ENCODE measurements at regions not wholly inside any gene's neighbourhood (a gene's known extent, or its start where the extent isn't known, plus 50 kb on each side); places are given as distances from the start of the nearest gene placed in this dataset.

DNA sequence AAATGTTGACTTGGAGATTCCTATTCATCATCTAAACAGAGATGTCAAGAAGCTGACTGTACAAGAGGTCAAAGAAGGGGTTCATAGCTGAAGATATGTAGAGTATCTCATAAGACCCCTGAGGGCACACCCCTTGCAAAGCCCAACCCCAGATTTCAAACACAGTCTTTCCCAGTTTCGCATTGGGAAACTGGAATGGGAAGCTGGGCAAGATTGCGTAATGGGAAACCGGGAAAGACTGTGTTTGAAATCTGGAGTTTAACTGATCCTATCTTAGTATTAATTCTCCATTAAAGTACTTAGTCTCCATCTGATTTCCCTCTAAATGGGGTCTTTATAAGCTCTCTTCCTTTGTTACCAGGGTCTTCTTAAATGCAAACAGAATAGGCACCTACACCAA is 99.5 kb downstream of the FAM76B start:
- Histone ChIP-seq H3K4me2 (ENCODE audit: insufficient read depth in 1 of 2, low read depth in 2 of 2, low read length in 2 of 2) (no peak overlapping the region), H2BK20ac (ENCODE audit: low read length) (no peak overlapping the region), H2AK5ac (ENCODE audit: low read depth, low read length) (no peak overlapping the region), H2BK12ac (ENCODE audit: low read depth, low read length) (no peak overlapping the region), H3K18ac (ENCODE audit: extremely low read depth, low read length) (no peak overlapping the region), H3K4ac (replicated peaks; ENCODE audit: insufficient read length, low read depth, low read length) (no peak overlapping the region), H3K9me3 (ENCODE audit: insufficient read depth in 2 of 2, low read depth in 1 of 2, low read length in 1 of 2) (no peaks in the 10 kb centered on the region), H3K27me3 (replicated peaks in 1 of 4; ENCODE audit: control insufficient read depth in 3 of 4, extremely low read depth in 1 of 4, insufficient read depth in 3 of 4, low read length in 3 of 4) (no peaks in the 10 kb centered on the region), H3K23me2 (ENCODE audit: low read depth, low read length) (no peaks in the 10 kb centered on the region), H4K91ac (replicated peaks; ENCODE audit: insufficient read length, low read length) (no peak overlapping the region), H3K14ac (ENCODE audit: insufficient read length) (no peak overlapping the region), H4K5ac (ENCODE audit: insufficient read length, low read depth, low read length) (no peak overlapping the region), H2BK15ac (ENCODE audit: low read length) (no peak overlapping the region), H3K79me2 (ENCODE audit: control insufficient read depth in 1 of 2, insufficient read depth in 2 of 2, low read length in 2 of 2) (no peaks in the 10 kb centered on the region), H2BK5ac (ENCODE audit: low read depth, low read length) (no peak overlapping the region), H3K56ac (replicated peaks; ENCODE audit: insufficient read length, low read depth, low read length) (no peak overlapping the region), H3K27ac (ENCODE audit: low read depth, low read length) (no peak overlapping the region), H2BK120ac (replicated peaks; ENCODE audit: low read depth, low read length) (no peak overlapping the region), H4K8ac (ENCODE audit: extremely low read depth, insufficient read depth, low read length) (no peak overlapping the region), H3K36me3 (ENCODE audit: control insufficient read depth in 2 of 4, insufficient read depth in 4 of 4, low read length in 3 of 4) (no peaks in the 10 kb centered on the region; a peak in 1 of 8 replicates), H3K9ac (replicated peaks in 1 of 4; ENCODE audit: extremely low read depth in 1 of 4, low read depth in 3 of 4, low read length in 3 of 4) (no peak overlapping the region), H4K20me1 (replicated peaks in 1 of 2; ENCODE audit: control insufficient read depth in 1 of 2, insufficient read depth in 2 of 2, low read length in 2 of 2) (no peaks in the 10 kb centered on the region), H3K79me1 (ENCODE audit: low read depth, low read length) (no peaks in the 10 kb centered on the region), H3K23ac (ENCODE audit: insufficient read length) (no peak overlapping the region), H2AFZ (ENCODE audit: low read length) (no peak overlapping the region), H3K4me1 (replicated peaks in 1 of 4; ENCODE audit: control insufficient read depth in 3 of 4, insufficient read depth in 4 of 4, low read length in 3 of 4) (no peaks in the 10 kb centered on the region), H3K4me3 (ENCODE audit: extremely low read depth in 1 of 4, insufficient read depth in 2 of 4, low read depth in 3 of 4, low read length in 4 of 4) (no peak overlapping the region)
- ChIA-PET CTCF (ENCODE audit: partially characterized antibody) (interaction anchor here (1.3 to 1.8 kb wide), 2 partner anchors 15 to 539 kb away, joined by 4 to 5 read pairs; no protein-coding TSS in a partner anchor), POLR2A (ENCODE audit: partially characterized antibody) (no interaction called here)
- FAIRE-seq (no peak), DNase-seq (ENCODE audit: low read depth in 1 of 2, low spot score in 2 of 2) (no peak)
- WGBS, 2 experiments (ENCODE audit: extremely low coverage in 1 of 2, insufficient coverage in 1 of 2, insufficient read length in 1 of 2, insufficient replicate concordance in 2 of 2, low coverage in 1 of 2, low lambda C conversion rate in 2 of 2, missing lambda C conversion rate in 1 of 2) = 95% methylated on average over 3 of the region's 3 CpGs; no CpG with 5 or more reads in 1 of the 2 experiments
- TF ChIP-seq, protein P1, sequence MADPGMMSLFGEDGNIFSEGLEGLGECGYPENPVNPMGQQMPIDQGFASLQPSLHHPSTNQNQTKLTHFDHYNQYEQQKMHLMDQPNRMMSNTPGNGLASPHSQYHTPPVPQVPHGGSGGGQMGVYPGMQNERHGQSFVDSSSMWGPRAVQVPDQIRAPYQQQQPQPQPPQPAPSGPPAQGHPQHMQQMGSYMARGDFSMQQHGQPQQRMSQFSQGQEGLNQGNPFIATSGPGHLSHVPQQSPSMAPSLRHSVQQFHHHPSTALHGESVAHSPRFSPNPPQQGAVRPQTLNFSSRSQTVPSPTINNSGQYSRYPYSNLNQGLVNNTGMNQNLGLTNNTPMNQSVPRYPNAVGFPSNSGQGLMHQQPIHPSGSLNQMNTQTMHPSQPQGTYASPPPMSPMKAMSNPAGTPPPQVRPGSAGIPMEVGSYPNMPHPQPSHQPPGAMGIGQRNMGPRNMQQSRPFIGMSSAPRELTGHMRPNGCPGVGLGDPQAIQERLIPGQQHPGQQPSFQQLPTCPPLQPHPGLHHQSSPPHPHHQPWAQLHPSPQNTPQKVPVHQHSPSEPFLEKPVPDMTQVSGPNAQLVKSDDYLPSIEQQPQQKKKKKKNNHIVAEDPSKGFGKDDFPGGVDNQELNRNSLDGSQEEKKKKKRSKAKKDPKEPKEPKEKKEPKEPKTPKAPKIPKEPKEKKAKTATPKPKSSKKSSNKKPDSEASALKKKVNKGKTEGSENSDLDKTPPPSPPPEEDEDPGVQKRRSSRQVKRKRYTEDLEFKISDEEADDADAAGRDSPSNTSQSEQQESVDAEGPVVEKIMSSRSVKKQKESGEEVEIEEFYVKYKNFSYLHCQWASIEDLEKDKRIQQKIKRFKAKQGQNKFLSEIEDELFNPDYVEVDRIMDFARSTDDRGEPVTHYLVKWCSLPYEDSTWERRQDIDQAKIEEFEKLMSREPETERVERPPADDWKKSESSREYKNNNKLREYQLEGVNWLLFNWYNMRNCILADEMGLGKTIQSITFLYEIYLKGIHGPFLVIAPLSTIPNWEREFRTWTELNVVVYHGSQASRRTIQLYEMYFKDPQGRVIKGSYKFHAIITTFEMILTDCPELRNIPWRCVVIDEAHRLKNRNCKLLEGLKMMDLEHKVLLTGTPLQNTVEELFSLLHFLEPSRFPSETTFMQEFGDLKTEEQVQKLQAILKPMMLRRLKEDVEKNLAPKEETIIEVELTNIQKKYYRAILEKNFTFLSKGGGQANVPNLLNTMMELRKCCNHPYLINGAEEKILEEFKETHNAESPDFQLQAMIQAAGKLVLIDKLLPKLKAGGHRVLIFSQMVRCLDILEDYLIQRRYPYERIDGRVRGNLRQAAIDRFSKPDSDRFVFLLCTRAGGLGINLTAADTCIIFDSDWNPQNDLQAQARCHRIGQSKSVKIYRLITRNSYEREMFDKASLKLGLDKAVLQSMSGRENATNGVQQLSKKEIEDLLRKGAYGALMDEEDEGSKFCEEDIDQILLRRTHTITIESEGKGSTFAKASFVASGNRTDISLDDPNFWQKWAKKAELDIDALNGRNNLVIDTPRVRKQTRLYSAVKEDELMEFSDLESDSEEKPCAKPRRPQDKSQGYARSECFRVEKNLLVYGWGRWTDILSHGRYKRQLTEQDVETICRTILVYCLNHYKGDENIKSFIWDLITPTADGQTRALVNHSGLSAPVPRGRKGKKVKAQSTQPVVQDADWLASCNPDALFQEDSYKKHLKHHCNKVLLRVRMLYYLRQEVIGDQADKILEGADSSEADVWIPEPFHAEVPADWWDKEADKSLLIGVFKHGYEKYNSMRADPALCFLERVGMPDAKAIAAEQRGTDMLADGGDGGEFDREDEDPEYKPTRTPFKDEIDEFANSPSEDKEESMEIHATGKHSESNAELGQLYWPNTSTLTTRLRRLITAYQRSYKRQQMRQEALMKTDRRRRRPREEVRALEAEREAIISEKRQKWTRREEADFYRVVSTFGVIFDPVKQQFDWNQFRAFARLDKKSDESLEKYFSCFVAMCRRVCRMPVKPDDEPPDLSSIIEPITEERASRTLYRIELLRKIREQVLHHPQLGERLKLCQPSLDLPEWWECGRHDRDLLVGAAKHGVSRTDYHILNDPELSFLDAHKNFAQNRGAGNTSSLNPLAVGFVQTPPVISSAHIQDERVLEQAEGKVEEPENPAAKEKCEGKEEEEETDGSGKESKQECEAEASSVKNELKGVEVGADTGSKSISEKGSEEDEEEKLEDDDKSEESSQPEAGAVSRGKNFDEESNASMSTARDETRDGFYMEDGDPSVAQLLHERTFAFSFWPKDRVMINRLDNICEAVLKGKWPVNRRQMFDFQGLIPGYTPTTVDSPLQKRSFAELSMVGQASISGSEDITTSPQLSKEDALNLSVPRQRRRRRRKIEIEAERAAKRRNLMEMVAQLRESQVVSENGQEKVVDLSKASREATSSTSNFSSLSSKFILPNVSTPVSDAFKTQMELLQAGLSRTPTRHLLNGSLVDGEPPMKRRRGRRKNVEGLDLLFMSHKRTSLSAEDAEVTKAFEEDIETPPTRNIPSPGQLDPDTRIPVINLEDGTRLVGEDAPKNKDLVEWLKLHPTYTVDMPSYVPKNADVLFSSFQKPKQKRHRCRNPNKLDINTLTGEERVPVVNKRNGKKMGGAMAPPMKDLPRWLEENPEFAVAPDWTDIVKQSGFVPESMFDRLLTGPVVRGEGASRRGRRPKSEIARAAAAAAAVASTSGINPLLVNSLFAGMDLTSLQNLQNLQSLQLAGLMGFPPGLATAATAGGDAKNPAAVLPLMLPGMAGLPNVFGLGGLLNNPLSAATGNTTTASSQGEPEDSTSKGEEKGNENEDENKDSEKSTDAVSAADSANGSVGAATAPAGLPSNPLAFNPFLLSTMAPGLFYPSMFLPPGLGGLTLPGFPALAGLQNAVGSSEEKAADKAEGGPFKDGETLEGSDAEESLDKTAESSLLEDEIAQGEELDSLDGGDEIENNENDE (IDR thresholded peaks at IDR 0.05; ENCODE audit: insufficient replicate concordance, low read length) = no peak
